ENCODE measurements at regions not wholly inside any gene's neighbourhood (a gene's known extent, or its start where the extent isn't known, plus 50 kb on each side); places are given as distances from the start of the nearest gene placed in this dataset.

DNA sequence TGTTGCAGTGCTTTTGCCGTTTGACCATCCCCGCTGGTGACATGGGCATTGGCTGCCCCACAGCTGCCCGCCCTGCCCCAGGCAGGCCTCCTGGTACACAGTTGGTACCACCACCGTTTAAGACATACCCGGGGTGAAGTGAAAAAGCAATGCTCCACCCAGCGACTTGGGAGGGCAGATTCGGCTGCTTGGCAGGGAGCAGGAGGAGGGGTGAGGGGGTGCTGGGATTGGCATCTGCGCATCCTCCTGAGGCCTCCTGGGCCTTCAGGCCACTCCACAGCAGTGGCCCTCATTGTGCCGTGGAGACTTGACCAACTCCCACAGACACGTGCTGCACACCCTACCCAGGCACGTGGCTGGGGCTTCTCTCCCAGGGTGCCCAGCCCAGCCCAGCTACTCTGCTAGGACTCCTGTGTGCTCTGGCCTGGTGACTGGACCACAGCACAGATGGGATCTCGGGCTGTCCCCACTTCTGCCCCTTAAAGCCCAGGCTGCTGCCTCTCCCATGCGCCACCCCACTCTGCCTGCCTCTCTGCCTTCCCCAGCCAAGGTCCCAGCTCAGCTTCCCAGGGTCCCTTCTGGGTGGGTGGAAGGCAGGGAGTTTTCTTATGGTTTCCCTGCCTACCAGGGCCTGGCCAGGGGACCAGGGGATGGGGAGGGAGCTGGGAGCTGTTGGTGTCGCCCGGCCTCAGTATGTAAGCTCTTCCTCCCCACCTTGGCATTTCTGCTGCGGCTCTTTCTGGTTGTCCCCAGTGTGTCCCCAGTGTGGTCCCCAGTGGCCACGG, 157.0 kb upstream of the HS6ST1 start:
- H3K9me3 Mint-ChIP-seq, result peaks cover 3% of the 10 kb centered on the region

DNA sequence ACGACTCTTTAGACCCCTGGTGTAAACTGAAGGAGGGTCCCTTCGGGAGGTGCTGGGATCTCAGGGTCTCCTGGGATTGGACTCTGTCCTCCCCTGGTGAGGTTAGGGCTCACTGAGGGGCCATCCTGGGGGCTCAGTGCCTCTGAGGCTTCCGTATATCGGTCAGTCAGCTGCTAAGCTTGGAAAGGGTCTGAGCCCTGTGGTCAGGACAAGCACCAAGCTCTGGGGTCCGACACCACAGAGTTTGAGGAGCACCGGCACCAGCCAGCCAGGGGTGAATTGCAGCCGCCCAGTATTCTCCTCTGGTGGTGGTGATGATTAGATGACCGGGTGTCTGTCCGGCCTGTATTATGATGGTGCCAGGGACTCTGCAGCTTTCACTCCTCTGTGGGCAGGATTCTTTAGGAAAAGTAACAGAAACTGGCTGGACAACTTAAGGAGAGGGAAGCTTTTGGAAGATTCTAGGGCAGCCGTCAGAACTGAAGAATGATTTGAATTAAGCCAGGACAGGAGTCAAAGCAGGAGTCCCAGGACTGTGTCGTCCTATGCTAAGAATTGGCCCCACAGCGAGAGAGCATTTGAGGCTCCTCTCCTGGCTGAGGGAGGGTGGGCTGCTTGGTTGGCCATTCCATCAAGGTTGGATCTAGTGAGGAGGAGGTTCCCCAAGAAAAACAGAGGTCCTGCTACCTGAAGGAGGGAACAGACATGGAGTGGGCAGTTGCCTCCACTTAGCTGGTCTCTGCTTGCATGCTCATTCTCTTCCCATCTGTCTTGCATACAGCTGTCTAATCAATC, 158.6 kb upstream of the HS6ST1 start:
- intact Hi-C loops (cut with micrococcal nuclease), result no loop called here
- no peak for DNase-seq
- H3K4me1 Mint-ChIP-seq (ENCODE audit: low read depth), result peaks cover 3% of the 10 kb centered on the region
- CTCF ChIA-PET, result interaction anchor here (0.6 kb wide), 1 partner anchor 74 kb away, joined by 3 read pairs; no protein-coding TSS in a partner anchor
- no peak overlapping the region for H3K4me3 Mint-ChIP-seq
- no peak overlapping the region for H3K27ac Mint-ChIP-seq
- H3K36me3 Mint-ChIP-seq (ENCODE audit: low read depth), result peaks cover 2% of the 10 kb centered on the region
- peaks cover 2% of the 10 kb centered on the region for H3K9me3 Mint-ChIP-seq
- H3K27me3 Mint-ChIP-seq (ENCODE audit: low read depth), result peaks cover 22% of the 10 kb centered on the region

More for the DNA sequence above, 157.0 kb upstream of the HS6ST1 start:
- H3K36me3 Mint-ChIP-seq (ENCODE audit: low read depth), result peaks cover 4% of the 10 kb centered on the region
- no peak overlapping the region for H3K4me3 Mint-ChIP-seq
- H3K4me1 Mint-ChIP-seq (ENCODE audit: low read depth), result peaks cover 3% of the 10 kb centered on the region
- DNase-seq, result no peak
- CTCF ChIA-PET, result no interaction called here
- no peak overlapping the region for H3K27ac Mint-ChIP-seq
- peaks cover 22% of the 10 kb centered on the region for H3K27me3 Mint-ChIP-seq (ENCODE audit: low read depth)
- intact Hi-C loops (cut with micrococcal nuclease), result no loop called here

DNA sequence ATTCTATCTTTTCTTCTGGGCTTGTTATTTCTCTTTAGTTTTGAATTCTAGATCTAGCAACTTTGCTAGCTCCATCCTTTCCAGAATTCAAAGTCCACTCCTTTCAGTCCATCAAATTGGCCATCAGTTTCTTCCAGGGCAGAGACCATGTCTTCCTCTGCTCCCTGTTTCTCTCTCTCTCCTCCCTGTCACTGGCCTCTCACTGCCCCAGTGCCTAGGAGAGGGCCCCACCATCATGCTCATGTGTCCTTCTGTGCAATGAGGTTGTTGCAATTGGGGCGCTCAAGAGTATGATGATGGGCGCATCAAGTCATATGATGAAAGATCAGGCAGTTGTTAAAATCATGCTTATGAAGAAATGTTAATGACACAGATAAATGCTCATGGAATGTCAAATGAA, 159.2 kb upstream of the HS6ST1 start:
- CTCF ChIA-PET, result no interaction called here
- H3K4me1 Mint-ChIP-seq (ENCODE audit: low read depth), result peaks cover 3% of the 10 kb centered on the region
- peaks cover 2% of the 10 kb centered on the region for H3K9me3 Mint-ChIP-seq
- H3K27ac Mint-ChIP-seq, result no peak overlapping the region
- intact Hi-C loops (cut with micrococcal nuclease), result no loop called here
- DNase-seq, result no peak
- peaks cover 2% of the 10 kb centered on the region for H3K36me3 Mint-ChIP-seq (ENCODE audit: low read depth)
- H3K27me3 Mint-ChIP-seq (ENCODE audit: low read depth), result peaks cover 20% of the 10 kb centered on the region
- no peak overlapping the region for H3K4me3 Mint-ChIP-seq

DNA sequence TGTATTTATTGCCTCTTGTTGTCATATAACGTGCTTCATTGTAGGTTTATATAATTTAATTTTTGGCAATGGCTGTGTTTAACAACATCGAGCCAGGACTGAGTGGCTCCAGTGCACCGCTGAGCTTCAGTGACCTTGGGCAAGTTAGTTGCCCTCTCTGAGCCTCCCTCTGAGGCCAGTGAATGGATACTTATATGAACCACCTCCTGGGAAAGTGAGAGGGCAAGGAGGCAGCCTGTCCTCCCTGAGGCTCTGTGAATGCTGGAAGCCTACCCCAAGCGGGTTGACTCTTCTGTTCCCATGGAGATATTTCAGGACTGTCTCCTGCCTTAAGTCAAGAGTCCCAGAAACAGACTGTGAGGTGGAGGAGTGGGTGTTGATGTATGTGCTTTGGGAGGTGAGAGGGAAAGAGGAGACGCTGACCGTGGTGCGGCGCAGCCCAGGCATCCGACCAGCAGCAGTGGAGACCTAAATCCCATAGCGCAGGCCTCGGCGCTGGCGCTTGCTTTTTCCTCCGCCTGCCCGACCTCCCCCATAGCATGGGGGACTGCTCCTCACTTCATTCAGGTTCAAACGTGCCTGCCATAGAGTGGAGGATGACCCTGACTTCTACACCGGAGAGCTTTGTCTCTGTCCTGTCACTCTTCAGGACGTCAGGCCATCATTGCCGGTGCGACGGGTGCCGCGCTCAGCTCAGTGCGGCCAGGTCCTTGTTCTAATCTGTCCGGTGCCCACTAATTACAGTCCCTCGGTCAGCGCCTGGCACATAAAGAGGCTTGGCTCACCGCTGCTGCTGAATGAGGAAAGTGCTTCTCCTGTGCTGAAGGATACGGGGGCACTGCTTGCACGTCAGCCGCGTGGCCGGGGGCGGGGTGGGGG, 167.3 kb upstream of the HS6ST1 start:
- no peaks in the 10 kb centered on the region for H3K36me3 Mint-ChIP-seq (ENCODE audit: low read depth)
- CTCF ChIA-PET, result no interaction called here
- H3K4me3 Mint-ChIP-seq, result no peak overlapping the region
- H3K27ac Mint-ChIP-seq, result no peak overlapping the region
- no peak for DNase-seq
- H3K9me3 Mint-ChIP-seq, result peaks cover 2% of the 10 kb centered on the region
- no peaks in the 10 kb centered on the region for H3K4me1 Mint-ChIP-seq (ENCODE audit: low read depth)
- intact Hi-C loops (cut with micrococcal nuclease), result no loop called here
- H3K27me3 Mint-ChIP-seq (ENCODE audit: low read depth), result no peaks in the 10 kb centered on the region

GRCh38 chr2:128486640-128487375, 168.1 kb upstream of the HS6ST1 start:
- Mint-ChIP-seq H3K4me3 (no peak overlapping the region), H3K27me3 (ENCODE audit: low read depth) (no peaks in the 10 kb centered on the region), H3K27ac (no peak overlapping the region), H3K36me3 (ENCODE audit: low read depth) (no peaks in the 10 kb centered on the region), H3K9me3 (no peaks in the 10 kb centered on the region), H3K4me1 (ENCODE audit: low read depth) (no peaks in the 10 kb centered on the region)
- DNase-seq, result no peak
- CTCF ChIA-PET, result no interaction called here
- intact Hi-C loops (cut with micrococcal nuclease), result no loop called here

- intact Hi-C loops (cut with micrococcal nuclease), result no loop called here
- H3K4me3 Mint-ChIP-seq, result no peak overlapping the region
- CTCF ChIA-PET, result no interaction called here
- no peak overlapping the region for H3K27ac Mint-ChIP-seq
- no peaks in the 10 kb centered on the region for H3K27me3 Mint-ChIP-seq (ENCODE audit: low read depth)
- H3K9me3 Mint-ChIP-seq, result no peaks in the 10 kb centered on the region
- H3K36me3 Mint-ChIP-seq (ENCODE audit: low read depth), result no peaks in the 10 kb centered on the region
- H3K4me1 Mint-ChIP-seq (ENCODE audit: low read depth), result no peaks in the 10 kb centered on the region
- no peak for DNase-seq
Measured at GRCh38 chr2:128487650-128488387, 169.2 kb upstream of the HS6ST1 start.

DNA sequence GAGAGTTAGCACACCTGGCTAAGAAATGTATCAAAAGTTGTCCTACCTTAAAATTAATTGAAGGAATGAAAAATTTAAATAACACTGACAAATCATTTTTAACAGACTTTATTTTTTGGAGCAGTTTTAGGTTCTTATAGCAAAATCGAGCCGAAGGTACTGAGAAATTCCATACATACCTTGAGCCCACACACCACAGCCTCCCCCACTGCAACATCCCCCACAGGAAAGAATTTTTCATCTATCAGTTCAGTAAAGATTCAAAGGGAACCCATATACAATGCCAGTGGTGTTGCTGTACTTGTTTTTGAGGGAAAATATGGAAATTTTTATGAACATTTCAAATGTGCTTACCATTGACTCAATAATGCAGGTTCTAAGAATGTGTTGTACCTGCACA, 169.8 kb upstream of the HS6ST1 start:
- intact Hi-C loops (cut with micrococcal nuclease), result no loop called here
- H3K36me3 Mint-ChIP-seq (ENCODE audit: low read depth), result no peaks in the 10 kb centered on the region
- no peaks in the 10 kb centered on the region for H3K27me3 Mint-ChIP-seq (ENCODE audit: low read depth)
- H3K9me3 Mint-ChIP-seq, result no peaks in the 10 kb centered on the region
- H3K4me1 Mint-ChIP-seq (ENCODE audit: low read depth), result no peaks in the 10 kb centered on the region
- CTCF ChIA-PET, result no interaction called here
- no peak for DNase-seq
- H3K27ac Mint-ChIP-seq, result no peak overlapping the region
- no peak overlapping the region for H3K4me3 Mint-ChIP-seq

DNA sequence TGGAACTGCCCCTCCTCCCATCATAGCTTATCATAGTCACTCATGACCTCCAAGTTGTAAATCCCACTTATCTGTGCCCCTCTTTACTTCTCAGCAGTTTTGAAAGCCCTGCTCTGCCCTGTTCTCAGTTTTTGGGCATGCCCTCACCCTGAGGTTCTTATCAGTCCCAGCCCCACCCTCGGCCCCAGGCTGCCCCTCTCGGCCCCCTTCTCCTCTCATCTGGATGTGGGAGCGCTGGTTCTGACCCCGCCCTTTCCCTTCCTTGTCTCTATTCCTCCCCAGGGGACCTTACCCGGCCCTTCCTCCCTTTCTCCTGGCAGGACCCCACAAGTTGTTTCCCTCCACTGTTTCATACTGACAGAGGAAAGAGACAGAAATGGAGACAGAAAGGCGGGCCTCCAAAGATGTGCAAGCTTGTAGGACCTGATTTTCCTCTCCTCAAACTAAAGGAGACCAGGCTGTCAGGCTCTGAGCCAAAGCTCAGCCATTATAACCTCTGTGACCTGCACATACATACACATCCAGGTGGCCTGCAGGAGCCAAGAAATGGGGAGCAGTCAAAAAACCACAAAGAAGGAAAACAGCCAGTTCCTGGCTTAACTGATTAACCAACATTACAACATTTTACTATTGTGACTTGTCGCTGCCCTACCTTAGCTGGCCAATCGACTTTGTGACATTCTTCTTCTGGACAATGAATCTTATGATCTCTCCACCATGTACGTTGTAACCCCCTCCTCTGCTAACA, 171.0 kb upstream of the HS6ST1 start:
- H3K4me3 Mint-ChIP-seq, result no peak overlapping the region
- intact Hi-C loops (cut with micrococcal nuclease), result no loop called here
- H3K4me1 Mint-ChIP-seq (ENCODE audit: low read depth), result no peaks in the 10 kb centered on the region
- H3K36me3 Mint-ChIP-seq (ENCODE audit: low read depth), result no peaks in the 10 kb centered on the region
- no peaks in the 10 kb centered on the region for H3K27me3 Mint-ChIP-seq (ENCODE audit: low read depth)
- no peak overlapping the region for H3K27ac Mint-ChIP-seq
- CTCF ChIA-PET, result no interaction called here
- H3K9me3 Mint-ChIP-seq, result no peaks in the 10 kb centered on the region
- no peak for DNase-seq

DNA sequence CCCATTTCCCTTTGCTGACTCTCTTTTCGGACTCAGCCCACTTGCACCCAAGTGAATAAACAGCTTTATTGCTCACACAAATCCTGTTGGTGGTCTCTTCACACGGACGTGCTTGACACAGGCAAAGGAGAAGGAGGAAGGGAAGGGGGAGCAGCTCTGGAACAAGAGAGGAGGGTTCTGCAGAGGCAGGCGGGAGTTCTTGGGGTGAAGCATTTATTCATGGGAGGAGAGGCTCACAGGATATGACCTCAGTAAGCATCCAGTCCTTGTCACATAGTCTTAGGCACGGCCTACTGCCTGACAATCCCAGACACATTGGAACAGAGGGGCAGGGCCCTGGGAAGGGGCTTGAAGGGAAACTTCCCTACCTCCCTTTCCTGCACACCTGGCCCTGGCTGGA, 171.7 kb upstream of the HS6ST1 start:
- CTCF ChIA-PET, result no interaction called here
- H3K36me3 Mint-ChIP-seq (ENCODE audit: low read depth), result no peaks in the 10 kb centered on the region

GRCh38 chr2:128490881-128491691, 172.4 kb upstream of the HS6ST1 start:
- no peaks in the 10 kb centered on the region for H3K36me3 Mint-ChIP-seq (ENCODE audit: low read depth)
- DNase-seq, result no peak
- CTCF ChIA-PET, result no interaction called here
- H3K4me3 Mint-ChIP-seq, result no peak overlapping the region
- no peaks in the 10 kb centered on the region for H3K9me3 Mint-ChIP-seq
- H3K27me3 Mint-ChIP-seq (ENCODE audit: low read depth), result no peaks in the 10 kb centered on the region
- H3K4me1 Mint-ChIP-seq (ENCODE audit: low read depth), result no peaks in the 10 kb centered on the region
- intact Hi-C loops (cut with micrococcal nuclease), result no loop called here
- H3K27ac Mint-ChIP-seq, result no peak overlapping the region

More for the DNA sequence above, 171.7 kb upstream of the HS6ST1 start:
- DNase-seq, result no peak
- Mint-ChIP-seq H3K4me3 (no peak overlapping the region), H3K27me3 (ENCODE audit: low read depth) (no peaks in the 10 kb centered on the region), H3K9me3 (no peaks in the 10 kb centered on the region), H3K27ac (no peak overlapping the region), H3K4me1 (ENCODE audit: low read depth) (no peaks in the 10 kb centered on the region)
- intact Hi-C loops (cut with micrococcal nuclease), result no loop called here

Data from activated naive CD4-positive, alpha-beta T cell treated with anti-CD3 and anti-CD28 coated beads for 36 hours (primary cell).